ENCODE measurements at regions not wholly inside any gene's neighbourhood (a gene's known extent, or its start where the extent isn't known, plus 50 kb on each side); places are given as distances from the start of the nearest gene placed in this dataset.

GRCh38 chr3:41089566-41089965 is 109.7 kb upstream of the CTNNB1 start:
- Histone ChIP-seq H2BK12ac (ENCODE audit: low read length) (no peak overlapping the region), H3K9ac (ENCODE audit: low read length) (no peak overlapping the region), H3K27me3 (ENCODE audit: insufficient read depth, low read length) (no peaks in the 10 kb centered on the region), H3K27ac (ENCODE audit: low read depth, low read length) (no peak overlapping the region), H2AFZ (ENCODE audit: insufficient read depth, low read length, poor library complexity) (no peak overlapping the region), H3K79me2 (ENCODE audit: control insufficient read depth, insufficient read depth, low read length, poor library complexity) (no peaks in the 10 kb centered on the region), H3K14ac (ENCODE audit: low read length) (no peak overlapping the region), H3K23ac (ENCODE audit: low read length) (no peak overlapping the region), H3K79me1 (ENCODE audit: low read length) (peaks cover 10% of the 10 kb centered on the region), H2BK120ac (ENCODE audit: insufficient read depth, low read length, poor library complexity) (no peak overlapping the region), H3K18ac (ENCODE audit: low read length) (no peak overlapping the region), H3K4ac (ENCODE audit: low read depth, low read length) (no peak overlapping the region), H3K9me3 (ENCODE audit: insufficient read depth, low read depth, low read length) (no peaks in the 10 kb centered on the region), H2BK5ac (ENCODE audit: low read depth, low read length, poor library complexity) (no peak overlapping the region), H4K91ac (ENCODE audit: low read depth, low read length) (no peak overlapping the region), H3K4me3 (ENCODE audit: low read depth, low read length) (no peak overlapping the region), H3K36me3 (ENCODE audit: control insufficient read depth in 1 of 2, insufficient read depth in 2 of 2, low read length in 2 of 2) (peaks cover 0 to 3% of the 10 kb centered on the region in 2 experiments), H3K4me1 (ENCODE audit: control insufficient read depth in 1 of 2, insufficient read depth in 2 of 2, low read length in 2 of 2) (peaks cover 0 to 10% of the 10 kb centered on the region in 2 experiments), H4K12ac (ENCODE audit: low read depth, low read length) (no peak overlapping the region), H2AK5ac (ENCODE audit: low read length) (no peak overlapping the region), H4K8ac (ENCODE audit: low read depth, low read length) (no peak overlapping the region), H3K4me2 (ENCODE audit: low read length) (no peak overlapping the region)
- no peak for DNase-seq
- WGBS (ENCODE audit: extremely low coverage, insufficient coverage, insufficient read length) = no CpG with 5 or more reads among the region's 1 CpG

GRCh38 chr3:41092844-41093243 is 106.5 kb upstream of the CTNNB1 start:
- Histone ChIP-seq H3K4me1 (ENCODE audit: control insufficient read depth in 1 of 2, insufficient read depth in 2 of 2, low read length in 2 of 2) (peaks cover 3 to 13% of the 10 kb centered on the region in 2 experiments), H2BK5ac (ENCODE audit: low read depth, low read length, poor library complexity) (no peak overlapping the region), H4K12ac (ENCODE audit: low read depth, low read length) (no peak overlapping the region), H3K27ac (ENCODE audit: low read depth, low read length) (no peak overlapping the region), H2BK12ac (ENCODE audit: low read length) (peak overlapping the region; percentile 5), H4K91ac (ENCODE audit: low read depth, low read length) (peak overlapping the region; percentile 2), H3K79me2 (ENCODE audit: control insufficient read depth, insufficient read depth, low read length, poor library complexity) (no peaks in the 10 kb centered on the region), H3K9ac (ENCODE audit: low read length) (no peak overlapping the region), H3K4me3 (ENCODE audit: low read depth, low read length) (no peak overlapping the region), H3K18ac (ENCODE audit: low read length) (no peak overlapping the region), H3K9me3 (ENCODE audit: insufficient read depth, low read depth, low read length) (no peaks in the 10 kb centered on the region), H3K23ac (ENCODE audit: low read length) (no peak overlapping the region), H3K14ac (ENCODE audit: low read length) (peak overlapping the region; percentile 16), H2AK5ac (ENCODE audit: low read length) (no peak overlapping the region), H3K27me3 (ENCODE audit: insufficient read depth, low read length) (no peaks in the 10 kb centered on the region), H2AFZ (ENCODE audit: insufficient read depth, low read length, poor library complexity) (no peak overlapping the region), H3K4ac (ENCODE audit: low read depth, low read length) (peak overlapping the region; percentile 27), H3K79me1 (ENCODE audit: low read length) (peaks cover 15% of the 10 kb centered on the region), H2BK120ac (ENCODE audit: insufficient read depth, low read length, poor library complexity) (no peak overlapping the region), H4K8ac (ENCODE audit: low read depth, low read length) (peak overlapping the region; percentile 17), H3K4me2 (ENCODE audit: low read length) (no peak overlapping the region), H3K36me3 (ENCODE audit: control insufficient read depth in 1 of 2, insufficient read depth in 2 of 2, low read length in 2 of 2) (no peaks in the 10 kb centered on the region)
- no peak for DNase-seq
- no CpG with 5 or more reads among the region's 4 CpGs for WGBS (ENCODE audit: extremely low coverage, insufficient coverage, insufficient read length)

DNA sequence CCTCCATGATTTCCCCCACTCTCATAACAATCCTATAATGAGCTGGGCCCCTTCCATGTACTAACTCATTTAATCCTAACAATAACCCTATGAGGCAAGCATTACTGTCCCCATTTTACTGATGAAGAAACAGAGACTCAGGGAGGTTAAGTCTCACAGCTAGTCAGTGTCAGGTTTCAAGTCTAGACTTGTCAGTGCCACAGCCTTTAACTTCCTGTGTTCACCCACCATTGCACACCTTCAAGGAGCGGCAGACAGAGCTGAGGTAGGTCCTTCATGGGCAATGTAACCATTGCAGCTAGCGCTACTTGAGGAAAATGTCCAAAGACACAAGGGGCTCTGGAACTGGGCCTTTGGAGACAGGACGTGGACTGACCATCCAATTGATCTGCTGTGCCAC is 105.8 kb upstream of the CTNNB1 start:
- Histone ChIP-seq H3K36me3 (ENCODE audit: control insufficient read depth in 1 of 2, insufficient read depth in 2 of 2, low read length in 2 of 2) (no peaks in the 10 kb centered on the region), H3K9me3 (ENCODE audit: insufficient read depth, low read depth, low read length) (no peaks in the 10 kb centered on the region), H2BK120ac (ENCODE audit: insufficient read depth, low read length, poor library complexity) (peak overlapping the region; percentile 23), H3K79me2 (ENCODE audit: control insufficient read depth, insufficient read depth, low read length, poor library complexity) (no peaks in the 10 kb centered on the region), H3K18ac (ENCODE audit: low read length) (no peak overlapping the region), H4K8ac (ENCODE audit: low read depth, low read length) (peak overlapping the region; percentile 39), H3K23ac (ENCODE audit: low read length) (no peak overlapping the region), H3K27ac (ENCODE audit: low read depth, low read length) (no peak overlapping the region), H3K14ac (ENCODE audit: low read length) (no peak overlapping the region), H3K27me3 (ENCODE audit: insufficient read depth, low read length) (no peaks in the 10 kb centered on the region), H3K4ac (ENCODE audit: low read depth, low read length) (no peak overlapping the region), H4K12ac (ENCODE audit: low read depth, low read length) (no peak overlapping the region), H2AK5ac (ENCODE audit: low read length) (no peak overlapping the region), H2AFZ (ENCODE audit: insufficient read depth, low read length, poor library complexity) (no peak overlapping the region), H2BK12ac (ENCODE audit: low read length) (peak overlapping the region; percentile 61), H3K9ac (ENCODE audit: low read length) (no peak overlapping the region), H3K4me3 (ENCODE audit: low read depth, low read length) (no peak overlapping the region), H3K79me1 (ENCODE audit: low read length) (peaks cover 13% of the 10 kb centered on the region), H3K4me2 (ENCODE audit: low read length) (no peak overlapping the region), H3K4me1 (ENCODE audit: control insufficient read depth in 1 of 2, insufficient read depth in 2 of 2, low read length in 2 of 2) (peaks cover 4 to 13% of the 10 kb centered on the region in 2 experiments), H4K91ac (ENCODE audit: low read depth, low read length) (peak overlapping the region; percentile 3), H2BK5ac (ENCODE audit: low read depth, low read length, poor library complexity) (no peak overlapping the region)
- DNase-seq = no peak
- WGBS (ENCODE audit: extremely low coverage, insufficient coverage, insufficient read length) = no CpG with 5 or more reads among the region's 3 CpGs

DNA sequence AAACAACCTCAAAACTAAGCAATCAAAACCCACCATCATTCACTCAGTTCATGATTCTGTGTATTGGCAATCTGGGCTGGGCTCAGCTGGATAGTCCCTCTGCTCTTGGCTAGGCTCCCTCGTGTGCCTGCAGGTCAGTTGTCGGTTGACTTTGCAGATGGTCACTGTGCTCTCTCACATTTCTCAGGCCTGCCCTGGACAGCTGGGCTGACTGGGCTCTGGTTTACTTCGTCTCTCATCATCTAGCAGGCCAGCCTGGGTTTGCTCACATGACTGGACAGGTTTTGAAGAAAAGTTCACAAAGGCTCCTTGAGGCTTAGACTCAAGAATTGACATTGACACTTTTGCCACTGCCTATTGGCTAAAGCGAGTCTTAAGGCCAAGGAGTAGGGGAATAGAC is 105.0 kb upstream of the CTNNB1 start:
- no peak overlapping the region for H3K4me2 ChIP-seq (ENCODE audit: low read length)
- no peak overlapping the region for H2BK12ac ChIP-seq (ENCODE audit: low read length)

More for the DNA sequence above, 105.0 kb upstream of the CTNNB1 start:
- Histone ChIP-seq H3K4me3 (ENCODE audit: low read depth, low read length) (no peak overlapping the region), H3K23ac (ENCODE audit: low read length) (no peak overlapping the region), H2BK120ac (ENCODE audit: insufficient read depth, low read length, poor library complexity) (no peak overlapping the region), H3K79me2 (ENCODE audit: control insufficient read depth, insufficient read depth, low read length, poor library complexity) (no peaks in the 10 kb centered on the region), H4K91ac (ENCODE audit: low read depth, low read length) (no peak overlapping the region), H3K4ac (ENCODE audit: low read depth, low read length) (no peak overlapping the region), H3K27me3 (ENCODE audit: insufficient read depth, low read length) (no peaks in the 10 kb centered on the region), H3K4me1 (ENCODE audit: control insufficient read depth in 1 of 2, insufficient read depth in 2 of 2, low read length in 2 of 2) (peaks cover 4 to 12% of the 10 kb centered on the region in 2 experiments), H3K27ac (ENCODE audit: low read depth, low read length) (no peak overlapping the region), H4K12ac (ENCODE audit: low read depth, low read length) (no peak overlapping the region), H3K36me3 (ENCODE audit: control insufficient read depth in 1 of 2, insufficient read depth in 2 of 2, low read length in 2 of 2) (no peaks in the 10 kb centered on the region), H2AK5ac (ENCODE audit: low read length) (no peak overlapping the region), H3K9me3 (ENCODE audit: insufficient read depth, low read depth, low read length) (no peaks in the 10 kb centered on the region), H3K9ac (ENCODE audit: low read length) (no peak overlapping the region), H3K14ac (ENCODE audit: low read length) (no peak overlapping the region), H4K8ac (ENCODE audit: low read depth, low read length) (no peak overlapping the region), H2BK5ac (ENCODE audit: low read depth, low read length, poor library complexity) (no peak overlapping the region), H3K18ac (ENCODE audit: low read length) (no peak overlapping the region), H2AFZ (ENCODE audit: insufficient read depth, low read length, poor library complexity) (no peak overlapping the region), H3K79me1 (ENCODE audit: low read length) (peaks cover 13% of the 10 kb centered on the region)
- DNase-seq = no peak
- WGBS (ENCODE audit: extremely low coverage, insufficient coverage, insufficient read length) = no CpG with 5 or more reads among the region's 4 CpGs

Measured in trophoblast cell (in vitro differentiated cells and primary cell).